ENCODE measurements at regions not wholly inside any gene's neighbourhood (a gene's known extent, or its start where the extent isn't known, plus 50 kb on each side); places are given as distances from the start of the nearest gene placed in this dataset.
"Not testable (repeated sequence)": the region's sequence is repeated elsewhere in the genome, so short reads cannot be mapped to it uniquely, and the experiment has no call there.

GRCh38 chr6:67812693-67813092 lies 822.4 kb upstream of the ADGRB3 start:
- no peaks in the 10 kb centered on the region for H3K36me3 ChIP-seq (ENCODE audit: low read depth)
- ChIA-PET CTCF (no interaction called here), POLR2A (ENCODE audit: unreplicated experiment) (no interaction called here)
- H3K4me1 ChIP-seq (replicated peaks; ENCODE audit: insufficient read depth) = no peaks in the 10 kb centered on the region
- no peak overlapping the region for H3K27ac ChIP-seq
- H3F3A ChIP-seq (ENCODE audit: insufficient read depth, low read depth) = no peaks in the 10 kb centered on the region
- H3K9me2 ChIP-seq (ENCODE audit: insufficient read depth) = 0 out of 2 replicates have a peak, but pooled peaks cover 4% of the 10 kb centered on the region
- 0 out of 2 replicates have a peak, but pooled peaks cover 8% of the 10 kb centered on the region for H3K9me3 ChIP-seq (ENCODE audit: insufficient read depth, low read depth)
- H4K20me1 ChIP-seq (ENCODE audit: insufficient read depth) = no peaks in the 10 kb centered on the region
- H3K4me3 ChIP-seq = no peak overlapping the region
- no peak for TF ChIP-seq EZH2 (IDR thresholded peaks at IDR 0.05; ENCODE audit: low read depth)
- no peak for TF ChIP-seq CTCF (conservative IDR thresholded peaks at IDR 0.05)
- DNase-seq = no peak
- intact Hi-C loops (cut with micrococcal nuclease; ENCODE audit: unreplicated experiment) = no loop called here
- H3K27me3 ChIP-seq (ENCODE audit: insufficient read depth, low read depth) = no peaks in the 10 kb centered on the region
- no peak overlapping the region for H3K4me2 ChIP-seq
- H2AFZ ChIP-seq = no peak overlapping the region
- no peaks in the 10 kb centered on the region for H3K79me2 ChIP-seq (ENCODE audit: low read depth)
- no TSS peak for BruUV-seq (replicated peaks)

GRCh38 chr6:67812125-67812524 lies 823.0 kb upstream of the ADGRB3 start:
- Histone ChIP-seq H3K9me2 (ENCODE audit: insufficient read depth) (0 out of 2 replicates have a peak, but pooled peaks cover 4% of the 10 kb centered on the region), H3K27me3 (ENCODE audit: insufficient read depth, low read depth) (no peaks in the 10 kb centered on the region), H3K4me1 (replicated peaks; ENCODE audit: insufficient read depth) (no peaks in the 10 kb centered on the region), H3F3A (ENCODE audit: insufficient read depth, low read depth) (no peaks in the 10 kb centered on the region), H3K4me2 (no peak overlapping the region), H4K20me1 (ENCODE audit: insufficient read depth) (no peaks in the 10 kb centered on the region), H3K27ac (no peak overlapping the region), H3K4me3 (no peak overlapping the region), H2AFZ (no peak overlapping the region), H3K9me3 (ENCODE audit: insufficient read depth, low read depth) (0 out of 2 replicates have a peak, but pooled peaks cover 8% of the 10 kb centered on the region), H3K79me2 (ENCODE audit: low read depth) (no peaks in the 10 kb centered on the region), H3K36me3 (ENCODE audit: low read depth) (no peaks in the 10 kb centered on the region)
- no TSS peak for BruUV-seq (replicated peaks)
- POLR2A ChIA-PET (ENCODE audit: unreplicated experiment) = no interaction called here
- TF ChIP-seq EZH2 (IDR thresholded peaks at IDR 0.05; ENCODE audit: low read depth) = no peak
- TF ChIP-seq CTCF (conservative IDR thresholded peaks at IDR 0.05) = no peak
- CTCF ChIA-PET = no interaction called here
- intact Hi-C loops (cut with micrococcal nuclease; ENCODE audit: unreplicated experiment) = no loop called here
- DNase-seq = no peak

- ChIA-PET POLR2A (ENCODE audit: unreplicated experiment) (no interaction called here), CTCF (no interaction called here)
- Histone ChIP-seq H3K27me3 (ENCODE audit: insufficient read depth, low read depth) (no peaks in the 10 kb centered on the region), H3K9me3 (ENCODE audit: insufficient read depth, low read depth) (0 out of 2 replicates have a peak, but pooled peaks cover 8% of the 10 kb centered on the region), H2AFZ (no peak overlapping the region), H3F3A (ENCODE audit: insufficient read depth, low read depth) (no peaks in the 10 kb centered on the region), H3K4me2 (no peak overlapping the region), H3K4me3 (no peak overlapping the region), H4K20me1 (ENCODE audit: insufficient read depth) (no peaks in the 10 kb centered on the region), H3K9me2 (ENCODE audit: insufficient read depth) (0 out of 2 replicates have a peak, but pooled peaks cover 4% of the 10 kb centered on the region), H3K79me2 (ENCODE audit: low read depth) (no peaks in the 10 kb centered on the region), H3K36me3 (ENCODE audit: low read depth) (no peaks in the 10 kb centered on the region), H3K4me1 (replicated peaks; ENCODE audit: insufficient read depth) (no peaks in the 10 kb centered on the region), H3K27ac (no peak overlapping the region)
- TF ChIP-seq CTCF (conservative IDR thresholded peaks at IDR 0.05) = no peak
- no peak for DNase-seq
- BruUV-seq (replicated peaks) = no TSS peak
- intact Hi-C loops (cut with micrococcal nuclease; ENCODE audit: unreplicated experiment) = no loop called here
Measured at GRCh38 chr6:67811239-67812037, 823.6 kb upstream of the ADGRB3 start.

- H3K27me3 ChIP-seq (ENCODE audit: insufficient read depth, low read depth); H3K79me2 ChIP-seq (ENCODE audit: low read depth); H3F3A ChIP-seq (ENCODE audit: insufficient read depth, low read depth); H3K36me3 ChIP-seq (ENCODE audit: low read depth); DNase-seq; H2AFZ ChIP-seq; H3K4me3 ChIP-seq; CTCF ChIA-PET; H3K9me2 ChIP-seq (ENCODE audit: insufficient read depth); POLR2A ChIA-PET (ENCODE audit: unreplicated experiment); H3K9me3 ChIP-seq (ENCODE audit: insufficient read depth, low read depth); intact Hi-C loops (cut with micrococcal nuclease; ENCODE audit: unreplicated experiment); H3K4me2 ChIP-seq; BruUV-seq (replicated peaks); H4K20me1 ChIP-seq (ENCODE audit: insufficient read depth); H3K4me1 ChIP-seq (replicated peaks; ENCODE audit: insufficient read depth); H3K27ac ChIP-seq: not testable (repeated sequence)
Measured at GRCh38 chr6:67804808-67805207, 830.3 kb upstream of the ADGRB3 start.

Measured in PC-9 (cell line).